Endothelial cell of umbilical vein (primary cell): ENCODE measurements at regions not wholly inside any gene's neighbourhood (a gene's known extent, or its start where the extent isn't known, plus 50 kb on each side); places are given as distances from the start of the nearest gene placed in this dataset.

Experiments used
- BruUV-seq: library from RNA; stranded (reverse); fragments of 400-500 nt; replicated peaks from 2 replicates; lab custom pipeline; 2021; lab: Mats Ljungman, UMichigan
- CTCF ChIA-PET: fragments of 300-600, 350-600 bp; sonication (Branson Sonifier 250); formaldehyde crosslinking; loops from one replicate; lab custom pipeline; 2021; ENCODE audit warnings: antibody characterized with exemption, inconsistent platforms; lab: Charles Lee
- POLR2A ChIA-PET: fragments of 300-600, 350-600 bp; sonication (Branson Sonifier 250); formaldehyde crosslinking; loops from one replicate; lab custom pipeline; 2021; ENCODE audit warnings: antibody characterized with exemption, inconsistent platforms; lab: Charles Lee
- DNase-seq: peaks from one replicate; pipeline ENCODE4 v3.0.0-alpha.2; 2011; ENCODE audit warnings: low read depth, low spot score
- FAIRE-seq: peaks from 2 replicates; lab custom pipeline; 2011; peaks lifted over from hg19 to GRCh38; lab: Jason Lieb, UNC
- H2AFZ ChIP-seq: 2 replicates; pipeline ENCODE4 v1.6.0; 2012; ENCODE audit warnings: low read depth, low read length, control low read depth, inconsistent platforms
- H3K27ac ChIP-seq: 2 replicates; pipeline ENCODE4 v1.5.1; 2011; ENCODE audit warnings: low read depth, mild to moderate bottlenecking, control low read depth, low read length, moderate library complexity; ENCODE audit not compliant: insufficient read depth
- H3K27me3 ChIP-seq, 2 experiments: 2 replicates each; pipeline versions ENCODE4 v1.6.0 to v1.6.1; 2011; ENCODE audit warnings: low read length in 2 of 2, mixed read lengths in 1 of 2; ENCODE audit not compliant: control insufficient read depth in 2 of 2, insufficient read depth in 2 of 2
- H3K36me3 ChIP-seq, 2 experiments: 2 replicates in 1 of 2; 3 replicates in 1 of 2; pipeline ENCODE4 v1.5.1; 2011; ENCODE audit warnings: low read length in 2 of 2, mild to moderate bottlenecking in 1 of 2, moderate library complexity in 1 of 2; ENCODE audit not compliant: control insufficient read depth in 2 of 2, insufficient read depth in 2 of 2; ENCODE audit errors: extremely low read depth in 1 of 2
- H3K4me1 ChIP-seq: 3 replicates; pipeline ENCODE4 v1.5.1; 2011; ENCODE audit warnings: mild to moderate bottlenecking, low read length; ENCODE audit not compliant: control insufficient read depth, insufficient read depth; ENCODE audit errors: extremely low read depth
- H3K4me2 ChIP-seq: 2 replicates; pipeline ENCODE4 v1.6.1; 2011; ENCODE audit warnings: low read length, control low read depth, mixed read lengths; ENCODE audit not compliant: insufficient read depth
- H3K4me3 ChIP-seq, 3 experiments: fragments of 200-600 bp in 1 of 3; sonication (generic), shearing (Covaris generic) in 1 of 3; replicated peaks in 1 of 3; 2 replicates each; pipeline ENCODE4 v1.5.1; 2011 to 2016; ENCODE audit warnings: control low read depth in 3 of 3, low read length in 3 of 3, mild to moderate bottlenecking in 2 of 3, inconsistent platforms in 1 of 3, low read depth in 1 of 3, moderate library complexity in 1 of 3; ENCODE audit not compliant: insufficient read depth in 1 of 3
- H3K79me2 ChIP-seq: 2 replicates; pipeline ENCODE4 v1.6.0; 2012; ENCODE audit warnings: low read length, inconsistent platforms; ENCODE audit not compliant: control insufficient read depth, insufficient read depth
- H3K9ac ChIP-seq: replicated peaks from 2 replicates; pipeline ENCODE3; 2011; ENCODE audit warnings: low read length, control low read depth; ENCODE audit not compliant: insufficient read depth; ENCODE audit errors: extremely low read depth
- H3K9me1 ChIP-seq: replicated peaks from 3 replicates; pipeline ENCODE4 v1.6.0; 2011; ENCODE audit warnings: mild to moderate bottlenecking, low read length; ENCODE audit not compliant: control insufficient read depth, insufficient read depth; ENCODE audit errors: extremely low read depth
- H3K9me3 ChIP-seq: replicated peaks from 2 replicates; pipeline ENCODE4 v1.5.1; 2012; ENCODE audit warnings: low read length, inconsistent platforms; ENCODE audit not compliant: control insufficient read depth, insufficient read depth
- H4K20me1 ChIP-seq: replicated peaks from 2 replicates; pipeline ENCODE3; 2011; ENCODE audit warnings: mild to moderate bottlenecking, low read length; ENCODE audit not compliant: control insufficient read depth, insufficient read depth; ENCODE audit errors: extremely low read depth
- EZH2 ChIP-seq: IDR thresholded peaks from 2 replicates; pipeline ENCODE4 v1.6.1; 2012; ENCODE audit warnings: borderline replicate concordance, low read depth, mild to moderate bottlenecking, moderate library complexity, low read length, inconsistent platforms; ENCODE audit not compliant: severe bottlenecking
- FOS ChIP-seq: IDR thresholded peaks from 2 replicates; pipeline ENCODE4 v1.6.1; 2011; ENCODE audit warnings: mild to moderate bottlenecking, low read length, moderate library complexity, borderline replicate concordance; ENCODE audit not compliant: insufficient read depth
- GATA2 ChIP-seq: IDR thresholded peaks from 2 replicates; pipeline ENCODE4 v1.7.0; 2011; ENCODE audit warnings: low read depth, mild to moderate bottlenecking, moderate library complexity, mixed read lengths, low read length; ENCODE audit not compliant: insufficient read length, insufficient read depth
- JUN ChIP-seq: IDR thresholded peaks from 2 replicates; pipeline ENCODE4 v1.6.1; 2011; ENCODE audit warnings: borderline replicate concordance, low read depth; ENCODE audit not compliant: insufficient read length, insufficient read depth
- MYC ChIP-seq: IDR thresholded peaks from one replicate; pipeline ENCODE4 v1.6.1; 2011; ENCODE audit warnings: mild to moderate bottlenecking, low read depth, low read length
- POLR2A ChIP-seq: IDR thresholded peaks from 2 replicates; pipeline ENCODE4 v1.6.1; 2012; ENCODE audit warnings: low read depth, mild to moderate bottlenecking, control low read depth, low read length
- POLR2AphosphoS5 ChIP-seq: IDR thresholded peaks from 2 replicates; pipeline ENCODE4 v1.6.1; 2012; ENCODE audit warnings: low read depth, mild to moderate bottlenecking, control low read depth, low read length, moderate library complexity; ENCODE audit not compliant: insufficient read depth
- dilution Hi-C: fragments of 300-500 bp; cut with MboI; formaldehyde crosslinking; loops from one replicate; pipeline ENCODE4 v1.15.0; 2019; ENCODE audit warnings: low sequenced_read_pairs; ENCODE audit not compliant: extremely low pct_ligation_motif_present
- intact Hi-C: fragments of 100-400 bp; cut with micrococcal nuclease; formaldehyde crosslinking; loops from one replicate; pipeline ENCODE4 v1.10.0; 2022
- TF ChIP-seq, protein P1 (sequence below), 2 donors: IDR thresholded peaks; 1 replicate in 1 of 2; 2 replicates in 1 of 2; pipeline ENCODE4 v1.5.1; 2011; ENCODE audit warnings: low read length in 2 of 2, mild to moderate bottlenecking in 2 of 2, moderate library complexity in 2 of 2, control low read depth in 1 of 2, inconsistent platforms in 1 of 2, low read depth in 1 of 2; ENCODE audit not compliant: insufficient read depth in 1 of 2; ENCODE audit errors: extremely low read depth in 1 of 2
- TF ChIP-seq, protein P2 (sequence below): IDR thresholded peaks from 2 replicates; pipeline ENCODE4 v1.6.1; 2011; ENCODE audit not compliant: insufficient read depth, insufficient read length

DNA sequence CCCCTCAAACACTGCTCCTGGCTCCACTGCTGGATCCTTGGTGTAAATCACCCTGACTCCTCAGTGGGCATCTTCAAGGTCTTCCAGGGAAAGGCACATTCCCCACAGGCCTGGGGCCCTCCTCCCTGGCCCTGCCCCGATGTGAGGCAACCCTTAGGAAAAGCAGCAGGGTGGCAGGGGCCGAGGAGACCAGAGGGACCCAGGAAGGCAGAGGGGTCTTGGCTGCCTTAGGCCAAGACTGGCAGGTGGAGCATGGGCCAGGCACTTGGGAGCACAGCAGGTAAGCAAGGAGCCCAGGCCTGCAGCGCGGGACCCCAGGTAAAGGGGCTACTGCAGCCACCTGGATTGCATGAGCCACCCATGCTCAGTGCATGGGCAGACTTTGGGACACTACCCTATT lies 96.9 kb downstream of the GYPC start:
- Histone ChIP-seq H3K9ac (no peak overlapping the region), H4K20me1 (no peaks in the 10 kb centered on the region), H3K79me2 (no peaks in the 10 kb centered on the region), H3K27ac (no peak overlapping the region), H3K27me3 (no peaks in the 10 kb centered on the region), H3K4me3 (no peak overlapping the region), H3K4me1 (no peaks in the 10 kb centered on the region), H3K4me2 (no peak overlapping the region), H3K9me3 (no peaks in the 10 kb centered on the region), H3K36me3 (no peaks in the 10 kb centered on the region), H2AFZ (no peak overlapping the region), H3K9me1 (no peaks in the 10 kb centered on the region)
- FAIRE-seq (no peak), DNase-seq (no peak)
- intact Hi-C loops (no loop called here), dilution Hi-C loops (no loop called here)
- BruUV-seq: no TSS peak
- TF ChIP-seq EZH2: no peak
- TF ChIP-seq JUN: no peak
- TF ChIP-seq, protein P1, sequence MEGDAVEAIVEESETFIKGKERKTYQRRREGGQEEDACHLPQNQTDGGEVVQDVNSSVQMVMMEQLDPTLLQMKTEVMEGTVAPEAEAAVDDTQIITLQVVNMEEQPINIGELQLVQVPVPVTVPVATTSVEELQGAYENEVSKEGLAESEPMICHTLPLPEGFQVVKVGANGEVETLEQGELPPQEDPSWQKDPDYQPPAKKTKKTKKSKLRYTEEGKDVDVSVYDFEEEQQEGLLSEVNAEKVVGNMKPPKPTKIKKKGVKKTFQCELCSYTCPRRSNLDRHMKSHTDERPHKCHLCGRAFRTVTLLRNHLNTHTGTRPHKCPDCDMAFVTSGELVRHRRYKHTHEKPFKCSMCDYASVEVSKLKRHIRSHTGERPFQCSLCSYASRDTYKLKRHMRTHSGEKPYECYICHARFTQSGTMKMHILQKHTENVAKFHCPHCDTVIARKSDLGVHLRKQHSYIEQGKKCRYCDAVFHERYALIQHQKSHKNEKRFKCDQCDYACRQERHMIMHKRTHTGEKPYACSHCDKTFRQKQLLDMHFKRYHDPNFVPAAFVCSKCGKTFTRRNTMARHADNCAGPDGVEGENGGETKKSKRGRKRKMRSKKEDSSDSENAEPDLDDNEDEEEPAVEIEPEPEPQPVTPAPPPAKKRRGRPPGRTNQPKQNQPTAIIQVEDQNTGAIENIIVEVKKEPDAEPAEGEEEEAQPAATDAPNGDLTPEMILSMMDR (IDR thresholded peaks at IDR 0.05; ENCODE audit: extremely low read depth in 1 of 2, insufficient read depth in 1 of 2, low read depth in 1 of 2, low read length in 2 of 2): no peak
- no peak for TF ChIP-seq POLR2AphosphoS5
- no peak for TF ChIP-seq MYC
- no peak for TF ChIP-seq POLR2A
- TF ChIP-seq, protein P2, sequence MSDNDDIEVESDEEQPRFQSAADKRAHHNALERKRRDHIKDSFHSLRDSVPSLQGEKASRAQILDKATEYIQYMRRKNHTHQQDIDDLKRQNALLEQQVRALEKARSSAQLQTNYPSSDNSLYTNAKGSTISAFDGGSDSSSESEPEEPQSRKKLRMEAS: no peak
- TF ChIP-seq FOS: no peak
- no peak for TF ChIP-seq GATA2
- ChIA-PET CTCF (no interaction called here), POLR2A (no interaction called here)
